H7 (cell line): ENCODE measurements at regions not wholly inside any gene's neighbourhood (a gene's known extent, or its start where the extent isn't known, plus 50 kb on each side); places are given as distances from the start of the nearest gene placed in this dataset.

Experiments used
- DNase-seq: peaks from one replicate; pipeline ENCODE4 v3.0.0; 2012
- H3K27me3 ChIP-seq: 2 replicates; pipeline ENCODE4 v1.6.0; 2011; ENCODE audit warnings: mild to moderate bottlenecking, low read length; ENCODE audit not compliant: control insufficient read depth, insufficient read depth
- H3K36me3 ChIP-seq: replicated peaks from 2 replicates; pipeline ENCODE4 v1.5.1; 2011; ENCODE audit warnings: low read length; ENCODE audit not compliant: control insufficient read depth, insufficient read depth
- H3K4me3 ChIP-seq: 2 replicates; pipeline ENCODE4 v1.5.1; 2011; ENCODE audit warnings: low read depth, mild to moderate bottlenecking, control low read depth, low read length, moderate library complexity; ENCODE audit not compliant: insufficient read depth

DNA sequence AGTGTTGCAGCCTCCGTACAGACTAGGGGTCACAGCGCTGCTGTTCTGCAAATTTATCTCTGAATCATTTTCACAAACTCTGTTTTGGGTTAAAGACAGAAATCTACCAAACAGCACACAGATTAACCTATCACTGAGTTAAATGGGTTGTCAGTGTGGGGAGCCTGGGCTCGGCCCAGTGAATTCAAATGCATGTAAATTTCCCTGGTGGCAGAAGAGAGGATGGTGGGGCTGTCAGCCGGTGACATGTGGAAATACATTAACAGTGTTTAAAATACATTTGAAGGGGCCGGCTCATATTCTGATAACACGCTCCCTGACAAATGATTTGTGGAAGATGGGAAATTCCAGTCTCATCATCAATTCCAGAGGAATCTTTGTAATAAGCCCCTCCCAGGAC lies 309.6 kb upstream of the MKI67 start:
- no peaks in the 10 kb centered on the region for H3K27me3 ChIP-seq
- no peak overlapping the region for H3K4me3 ChIP-seq
- DNase-seq = no peak
- no peaks in the 10 kb centered on the region for H3K36me3 ChIP-seq

DNA sequence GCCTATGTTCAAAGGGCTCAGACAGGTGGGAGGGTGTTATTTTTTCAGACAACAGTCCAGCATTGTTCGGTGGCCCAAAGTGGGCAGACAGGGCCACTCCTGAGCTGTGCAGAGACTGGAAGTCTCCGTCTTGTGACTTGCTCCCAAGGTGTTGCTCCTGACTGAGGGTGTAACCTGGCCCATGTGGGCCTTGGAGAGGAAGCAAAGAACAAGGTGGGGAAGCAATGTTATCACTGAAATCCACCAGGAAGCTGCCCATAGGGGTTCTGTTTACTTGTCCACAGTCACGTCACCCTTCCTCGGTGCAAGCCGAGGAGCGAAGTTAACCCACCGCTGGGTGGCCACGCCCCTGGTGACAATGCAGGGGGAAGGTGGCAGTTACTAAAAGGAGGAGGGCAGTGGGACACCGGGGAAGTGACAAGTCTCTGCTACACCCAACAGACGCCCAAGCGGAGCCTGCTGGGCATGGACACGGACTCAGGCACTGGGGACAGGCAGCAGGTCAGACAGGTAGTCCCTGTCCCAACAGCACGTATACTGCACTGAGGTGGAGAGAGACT lies 311.6 kb upstream of the MKI67 start:
- no peak for DNase-seq
- H3K36me3 ChIP-seq = no peaks in the 10 kb centered on the region
- H3K4me3 ChIP-seq = no peak overlapping the region
- no peaks in the 10 kb centered on the region for H3K27me3 ChIP-seq

DNA sequence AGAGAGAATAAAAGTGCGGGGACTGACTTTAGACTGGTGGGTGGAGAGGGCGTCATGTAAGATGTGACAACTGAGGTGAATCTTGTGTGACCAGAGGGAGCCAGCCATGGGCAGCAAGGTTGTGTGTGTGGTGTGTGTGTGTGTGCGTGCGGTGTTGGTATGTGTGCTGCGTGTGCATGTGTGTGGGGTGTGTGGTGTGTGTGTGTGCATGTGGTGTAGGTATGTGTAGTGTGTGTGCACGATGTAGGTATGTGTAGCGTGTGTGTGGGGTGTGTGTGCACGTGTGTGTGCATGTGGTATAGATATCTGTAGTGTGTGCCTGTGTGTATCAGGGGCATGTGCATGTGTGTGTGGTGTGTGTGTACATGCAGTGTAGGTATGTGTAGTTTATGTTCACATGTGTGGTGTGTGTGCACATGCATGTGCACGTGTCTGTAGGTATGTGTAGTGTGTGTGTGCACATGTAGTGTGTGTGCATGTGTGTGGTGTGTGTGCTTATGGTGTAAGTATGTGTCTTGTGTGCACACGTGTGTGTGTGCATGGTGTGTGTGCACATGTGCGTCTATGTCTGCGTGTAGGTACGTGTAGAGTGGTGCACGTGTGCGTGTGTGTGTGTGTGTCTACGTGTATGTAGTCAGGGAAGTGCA lies 312.3 kb upstream of the MKI67 start:
- Histone ChIP-seq H3K4me3 (no peak overlapping the region), H3K27me3 (no peaks in the 10 kb centered on the region), H3K36me3 (no peaks in the 10 kb centered on the region)
- no peak for DNase-seq

DNA sequence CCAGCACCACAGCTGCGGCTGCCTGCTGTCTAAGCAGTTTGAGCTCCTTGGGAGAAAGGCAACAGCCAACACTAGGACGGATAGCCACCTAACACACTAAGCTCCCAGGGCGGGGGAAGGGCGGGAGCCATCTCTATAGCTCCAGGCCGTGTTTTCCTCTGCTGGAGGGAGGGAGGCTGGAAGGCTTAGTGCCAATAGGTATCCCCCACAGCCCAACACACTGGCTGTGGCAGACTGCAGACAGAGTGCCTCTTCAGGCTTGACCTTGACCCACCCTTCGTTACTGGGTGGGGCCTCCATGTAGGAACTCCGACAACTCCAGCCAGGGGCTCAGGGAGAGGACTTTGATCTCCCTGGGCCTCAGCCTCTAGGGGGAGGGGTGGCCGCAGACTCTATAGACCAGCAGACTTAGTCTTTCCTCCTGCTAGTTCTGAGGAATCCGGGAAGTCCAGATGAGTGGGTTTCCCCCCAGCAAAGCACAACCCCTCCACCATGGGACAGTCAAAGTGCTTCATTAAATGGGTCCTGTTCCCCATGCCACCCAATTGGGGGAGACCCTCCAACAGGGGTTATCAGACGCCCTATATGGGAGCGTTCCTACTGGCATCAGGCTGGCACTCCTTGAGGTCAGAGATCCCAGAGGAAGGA lies 314.4 kb upstream of the MKI67 start:
- Histone ChIP-seq H3K36me3 (no peaks in the 10 kb centered on the region), H3K4me3 (no peak overlapping the region), H3K27me3 (no peaks in the 10 kb centered on the region)
- no peak for DNase-seq

DNA sequence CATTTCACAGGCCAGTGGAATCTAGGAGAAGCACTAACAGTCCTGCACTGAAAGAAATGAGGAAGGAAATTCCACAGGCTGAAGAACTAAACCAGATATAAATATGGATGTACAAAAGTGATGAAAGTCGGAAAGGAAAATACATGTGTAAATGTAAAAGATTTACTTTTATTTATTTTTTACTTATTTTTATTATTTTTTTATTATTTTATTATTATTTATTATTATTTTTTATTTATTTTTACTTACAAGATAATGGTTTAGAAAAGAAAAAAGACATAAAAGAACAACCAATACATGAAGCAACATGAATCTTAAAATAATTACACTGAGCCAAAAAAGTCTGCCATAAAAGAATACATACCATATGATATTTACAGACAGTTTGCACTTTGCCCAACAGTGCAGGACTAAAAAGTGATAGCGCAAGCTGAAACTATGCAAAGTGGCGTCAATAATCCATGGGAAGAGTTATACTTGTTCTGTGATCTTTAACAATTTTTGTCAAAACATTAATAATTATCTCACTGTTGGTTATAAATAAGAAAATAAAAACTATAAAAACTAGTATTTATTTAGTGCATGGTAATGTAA lies 317.8 kb upstream of the MKI67 start:
- Histone ChIP-seq H3K36me3 (no peaks in the 10 kb centered on the region), H3K27me3 (no peaks in the 10 kb centered on the region), H3K4me3 (no peak overlapping the region)
- no peak for DNase-seq

DNA sequence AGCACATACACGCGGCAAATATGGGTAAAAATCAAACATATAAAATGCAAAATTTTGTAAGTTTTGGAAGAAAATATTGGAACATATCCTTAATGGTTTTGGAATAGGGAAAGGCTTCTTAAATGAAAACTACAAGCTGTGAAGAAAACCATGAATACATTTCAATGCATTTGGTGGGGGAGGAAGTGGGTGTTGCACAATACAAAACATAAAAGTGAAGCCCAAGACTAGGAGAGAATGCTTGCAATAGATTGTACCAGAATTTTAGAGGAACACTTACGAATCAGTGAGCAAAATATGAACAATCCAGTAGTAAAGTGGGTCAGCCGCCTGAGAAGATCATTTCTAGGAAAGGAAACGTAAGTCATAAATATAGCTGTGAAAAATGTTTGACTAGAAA lies 322.6 kb upstream of the MKI67 start:
- H3K36me3 ChIP-seq = no peaks in the 10 kb centered on the region
- DNase-seq = no peak
- H3K4me3 ChIP-seq = no peak overlapping the region
- H3K27me3 ChIP-seq = no peaks in the 10 kb centered on the region

DNA sequence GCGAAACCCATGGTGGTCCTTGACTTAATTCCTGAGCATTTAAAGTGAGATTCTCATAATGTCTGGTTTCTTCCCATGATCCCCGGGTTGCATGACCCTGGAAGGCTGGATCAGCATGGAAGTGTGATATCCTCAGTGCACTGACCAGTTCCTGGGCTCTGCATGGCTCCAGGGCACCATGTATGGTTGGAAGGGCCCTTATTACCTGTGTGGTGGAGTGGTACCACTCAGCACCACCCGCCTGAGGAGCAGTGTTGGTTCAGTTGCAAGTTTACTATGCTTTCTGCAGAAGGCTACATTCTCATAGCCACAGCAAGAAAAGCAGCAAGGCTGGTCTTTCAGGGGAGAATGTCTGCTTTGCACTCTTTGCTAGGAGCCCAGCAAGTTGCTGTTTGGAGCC lies 325.7 kb upstream of the MKI67 start:
- H3K4me3 ChIP-seq = no peak overlapping the region
- no peaks in the 10 kb centered on the region for H3K36me3 ChIP-seq
- H3K27me3 ChIP-seq = no peaks in the 10 kb centered on the region
- DNase-seq = no peak

DNA sequence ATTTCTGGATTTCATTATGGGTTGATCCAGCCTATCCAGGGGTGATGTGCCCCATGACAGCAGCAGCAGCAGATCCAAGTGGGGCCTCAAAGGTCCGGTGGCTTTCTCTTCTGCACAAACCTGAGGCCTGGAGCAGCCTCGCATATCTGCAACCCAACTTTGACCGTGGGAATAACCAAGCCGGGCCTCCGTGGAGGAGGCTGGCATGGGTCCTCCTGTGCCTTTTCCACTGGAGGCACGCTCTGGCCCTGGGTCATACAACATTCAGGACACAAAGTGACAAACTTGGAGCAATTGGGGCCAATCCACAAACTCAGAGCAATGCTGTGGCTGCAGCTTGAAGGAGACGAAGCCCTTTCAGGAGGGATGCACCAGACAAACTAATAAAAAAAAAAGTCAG lies 330.0 kb upstream of the MKI67 start:
- no peak for DNase-seq
- Histone ChIP-seq H3K4me3 (no peak overlapping the region), H3K36me3 (no peaks in the 10 kb centered on the region), H3K27me3 (no peaks in the 10 kb centered on the region)

DNA sequence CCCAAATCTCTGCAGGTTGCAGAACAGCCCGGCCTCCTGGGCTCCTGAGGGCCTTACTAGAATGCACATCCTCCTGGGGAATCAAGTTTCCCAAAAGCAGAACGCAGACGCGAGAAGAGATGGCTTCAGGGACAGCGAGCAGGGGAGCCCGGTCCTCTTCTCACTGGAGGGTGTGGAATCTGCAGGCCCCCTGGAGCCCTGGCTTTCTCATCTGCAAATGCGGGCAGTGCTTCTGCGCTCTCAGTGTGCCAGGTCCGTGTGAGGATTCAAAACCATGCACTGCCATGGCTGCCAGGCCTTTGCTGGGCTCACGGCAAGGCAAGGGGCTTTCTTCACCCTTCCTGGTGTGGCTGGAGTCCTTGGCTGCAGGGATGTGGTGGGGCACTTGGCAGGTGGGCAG lies 330.9 kb upstream of the MKI67 start:
- Histone ChIP-seq H3K4me3 (no peak overlapping the region), H3K36me3 (no peaks in the 10 kb centered on the region), H3K27me3 (no peaks in the 10 kb centered on the region)
- DNase-seq = no peak

DNA sequence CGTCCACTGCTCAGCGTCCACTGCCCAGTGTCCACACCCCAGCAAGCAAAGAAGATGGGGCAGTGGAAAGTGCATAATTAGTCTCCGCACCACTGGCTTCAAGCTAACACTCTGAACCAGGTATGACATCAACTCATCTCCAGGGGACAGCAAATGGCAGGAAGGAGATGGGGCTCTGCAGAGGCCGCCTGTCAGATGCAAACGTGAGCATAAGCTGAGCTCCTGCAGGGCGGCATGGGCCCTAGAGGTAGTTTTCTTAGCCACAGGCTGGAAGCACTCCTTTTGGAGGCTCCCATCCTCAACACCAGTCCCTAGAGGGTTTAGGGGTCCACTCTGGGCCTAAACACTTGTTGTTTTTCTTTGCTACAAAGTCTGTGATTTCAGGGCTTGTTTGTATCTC lies 335.8 kb upstream of the MKI67 start:
- Histone ChIP-seq H3K27me3 (no peaks in the 10 kb centered on the region), H3K36me3 (no peaks in the 10 kb centered on the region), H3K4me3 (no peak overlapping the region)
- no peak for DNase-seq

DNA sequence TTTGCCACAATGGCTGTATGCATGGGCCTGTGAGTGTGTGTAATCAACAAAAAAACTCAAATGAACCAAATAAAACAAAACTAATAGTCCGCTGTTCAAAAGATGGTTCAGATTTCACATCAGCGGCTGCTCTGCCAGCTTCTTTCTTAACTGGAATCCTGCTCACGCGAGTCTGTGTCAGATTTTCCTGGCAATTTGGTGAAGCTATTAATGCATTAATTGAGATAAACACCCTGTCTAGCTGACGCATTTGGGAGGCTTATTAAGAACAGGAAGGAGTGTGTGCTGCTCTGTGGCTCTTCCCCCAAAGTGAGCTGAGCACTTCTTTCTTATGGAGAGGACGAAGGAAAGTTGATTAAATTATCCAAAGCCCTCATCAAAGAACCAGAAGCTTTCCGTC lies 336.6 kb upstream of the MKI67 start:
- Histone ChIP-seq H3K27me3 (no peaks in the 10 kb centered on the region), H3K36me3 (no peaks in the 10 kb centered on the region), H3K4me3 (no peak overlapping the region)
- no peak for DNase-seq

DNA sequence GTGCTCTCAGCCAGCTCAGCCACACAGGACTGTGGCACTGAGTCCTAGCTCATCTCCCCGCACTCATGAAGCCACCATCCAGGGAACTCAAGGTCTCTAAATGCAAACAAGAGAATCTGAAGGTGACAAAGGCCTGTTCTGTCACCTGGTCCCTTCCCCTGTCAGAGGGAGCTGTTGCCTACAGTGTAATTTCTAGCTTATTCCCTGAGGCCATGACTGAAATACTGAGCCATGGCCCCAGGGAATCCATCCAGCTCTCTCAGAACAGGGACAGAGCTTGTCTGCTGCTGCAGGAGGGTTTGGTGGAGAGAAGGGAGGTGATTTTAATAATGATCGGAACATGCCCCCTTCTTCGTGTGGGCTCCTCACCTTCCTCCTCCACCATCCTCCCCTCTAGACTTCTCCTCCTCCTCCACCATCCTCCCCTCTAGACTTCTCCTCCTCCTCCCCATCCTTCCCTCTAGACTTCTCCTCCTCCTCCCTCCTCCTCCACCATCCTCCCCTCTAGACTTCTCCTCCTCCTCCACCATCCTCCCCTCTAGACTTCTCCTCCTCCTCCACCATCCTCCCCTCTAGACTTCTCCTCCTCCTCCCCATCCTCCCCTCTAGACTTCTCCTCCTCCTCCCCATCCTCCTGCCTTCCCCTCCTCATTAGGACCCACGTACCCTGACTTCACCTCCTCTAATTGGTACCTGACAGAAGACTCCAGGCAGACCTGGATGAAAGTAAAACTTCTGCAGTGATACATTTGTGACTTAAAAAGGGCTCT lies 338.0 kb upstream of the MKI67 start:
- Histone ChIP-seq H3K27me3 (no peaks in the 10 kb centered on the region), H3K4me3 (no peak overlapping the region), H3K36me3 (no peaks in the 10 kb centered on the region)
- peak; percentile 20 for DNase-seq

DNA sequence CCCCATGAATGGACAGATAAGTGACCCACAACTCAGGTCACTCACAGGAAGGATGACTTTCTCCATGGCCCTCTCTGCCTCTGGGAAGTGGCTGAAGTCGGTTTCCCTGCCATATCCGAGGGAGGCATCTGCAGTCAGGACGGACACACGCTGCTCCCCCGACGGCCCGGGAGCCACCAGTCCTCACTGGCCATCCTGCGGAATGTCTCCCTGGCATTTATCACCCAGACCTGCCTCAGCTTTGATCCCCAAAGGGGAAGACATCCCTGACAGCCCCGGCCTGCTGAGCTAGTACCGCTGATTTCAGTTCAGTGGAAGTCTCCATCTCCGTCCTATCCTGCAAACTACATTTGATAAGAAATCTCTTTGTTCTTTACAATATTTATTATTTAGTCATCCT lies 339.5 kb upstream of the MKI67 start:
- no peak for DNase-seq
- no peak overlapping the region for H3K4me3 ChIP-seq
- H3K27me3 ChIP-seq = no peaks in the 10 kb centered on the region
- no peaks in the 10 kb centered on the region for H3K36me3 ChIP-seq

DNA sequence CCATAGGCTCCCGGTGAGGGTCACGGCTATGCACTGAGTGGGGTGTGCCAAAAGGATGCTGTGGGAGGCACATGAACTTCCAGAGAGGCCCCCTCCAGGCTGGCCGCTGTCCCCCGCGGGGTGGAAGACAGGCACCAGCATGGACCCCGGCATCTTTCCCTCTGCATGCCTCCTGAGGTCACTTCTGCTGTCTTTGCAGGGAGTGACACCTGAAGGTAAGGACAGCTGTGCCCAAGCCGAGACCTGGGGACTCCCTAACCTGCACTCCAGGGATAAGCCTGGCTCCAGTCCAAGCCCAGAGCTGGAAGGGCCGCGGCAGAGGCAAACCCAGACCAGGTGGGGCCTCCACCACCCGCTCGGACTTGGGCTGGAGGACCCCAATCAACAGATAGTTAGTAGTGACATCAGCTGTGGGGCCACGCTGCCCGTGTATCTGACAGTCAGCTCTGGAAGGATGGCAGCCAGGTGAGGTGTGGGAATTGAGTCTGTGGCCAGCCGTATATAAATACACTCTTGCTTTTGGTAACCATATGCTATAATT lies 340.7 kb upstream of the MKI67 start:
- no peaks in the 10 kb centered on the region for H3K27me3 ChIP-seq
- DNase-seq = no peak
- no peaks in the 10 kb centered on the region for H3K36me3 ChIP-seq
- H3K4me3 ChIP-seq = no peak overlapping the region
